WERI-Rb-1 (cell line): ENCODE measurements at regions not wholly inside any gene's neighbourhood (a gene's known extent, or its start where the extent isn't known, plus 50 kb on each side); places are given as distances from the start of the nearest gene placed in this dataset.

Experiments used
- DNase-seq: peaks from one replicate; pipeline ENCODE4 v3.0.0-alpha.2; 2020
- H3K27ac ChIP-seq: fragments of 250-450 bp; sonication (Bioruptor Pico); 2 replicates; pipeline ENCODE4 v1.5.1; 2020; ENCODE audit warnings: mild to moderate bottlenecking, moderate library complexity
- H3K27me3 ChIP-seq: fragments of 250-450 bp; sonication (Bioruptor Pico); 2 replicates; pipeline ENCODE4 v1.5.1; 2021; ENCODE audit warnings: mild to moderate bottlenecking, low read depth, moderate library complexity; ENCODE audit not compliant: insufficient read depth, severe bottlenecking
- H3K36me3 ChIP-seq: fragments of 250-450 bp; sonication (Bioruptor Pico); 2 replicates; pipeline ENCODE4 v1.5.1; 2020; ENCODE audit warnings: mild to moderate bottlenecking, moderate library complexity
- H3K4me3 ChIP-seq: 2 replicates; pipeline ENCODE4 v1.5.1; 2011; ENCODE audit warnings: low read depth, mild to moderate bottlenecking, control low read depth, low read length
- H3K9me3 ChIP-seq: fragments of 250-450 bp; sonication (Bioruptor Pico); 2 replicates; pipeline ENCODE4 v1.5.1; 2021; ENCODE audit warnings: mild to moderate bottlenecking, moderate library complexity; ENCODE audit not compliant: severe bottlenecking
- CTCF ChIP-seq: IDR thresholded peaks from 2 replicates; pipeline ENCODE4 v1.5.1; 2011; ENCODE audit warnings: low read depth, mild to moderate bottlenecking, control low read depth, inconsistent platforms, low read length

- Histone ChIP-seq H3K9me3 (no peaks in the 10 kb centered on the region), H3K27ac (no peak overlapping the region), H3K36me3 (no peaks in the 10 kb centered on the region), H3K27me3 (no peaks in the 10 kb centered on the region), H3K4me3 (no peak overlapping the region)
- no peak for DNase-seq
- no peak for TF ChIP-seq CTCF
Observed at GRCh38 chr12:91401190-91401589, 218.6 kb upstream of the DCN start.

- Histone ChIP-seq H3K4me3 (no peak overlapping the region), H3K9me3 (no peaks in the 10 kb centered on the region), H3K27ac (no peak overlapping the region), H3K27me3 (no peaks in the 10 kb centered on the region), H3K36me3 (no peaks in the 10 kb centered on the region)
- DNase-seq, result no peak
- no peak for TF ChIP-seq CTCF
Observed at GRCh38 chr12:91400271-91400670, 217.7 kb upstream of the DCN start.

GRCh38 chr12:91397866-91398532 is 215.4 kb upstream of the DCN start:
- no peak for TF ChIP-seq CTCF
- Histone ChIP-seq H3K4me3 (no peak overlapping the region), H3K36me3 (no peaks in the 10 kb centered on the region), H3K9me3 (no peaks in the 10 kb centered on the region), H3K27me3 (no peaks in the 10 kb centered on the region), H3K27ac (no peak overlapping the region)
- no peak for DNase-seq

GRCh38 chr12:91396293-91396692 is 213.7 kb upstream of the DCN start:
- TF ChIP-seq CTCF, result no peak
- DNase-seq, result no peak
- no peak overlapping the region for H3K27ac ChIP-seq
- H3K27me3 ChIP-seq, result no peaks in the 10 kb centered on the region
- H3K4me3 ChIP-seq, result no peak overlapping the region
- no peaks in the 10 kb centered on the region for H3K9me3 ChIP-seq
- H3K36me3 ChIP-seq, result no peaks in the 10 kb centered on the region

GRCh38 chr12:91395628-91396135 is 213.1 kb upstream of the DCN start:
- no peak overlapping the region for H3K4me3 ChIP-seq
- no peaks in the 10 kb centered on the region for H3K9me3 ChIP-seq
- DNase-seq, result no peak
- H3K27ac ChIP-seq, result no peak overlapping the region
- H3K27me3 ChIP-seq, result no peaks in the 10 kb centered on the region
- no peak for TF ChIP-seq CTCF
- no peaks in the 10 kb centered on the region for H3K36me3 ChIP-seq

GRCh38 chr12:91394903-91395302 is 212.3 kb upstream of the DCN start:
- DNase-seq, result no peak
- TF ChIP-seq CTCF, result no peak

More at GRCh38 chr12:91394903-91395302, 212.3 kb upstream of the DCN start:
- H3K36me3 ChIP-seq, result no peaks in the 10 kb centered on the region
- H3K4me3 ChIP-seq, result no peak overlapping the region
- H3K27me3 ChIP-seq, result no peaks in the 10 kb centered on the region
- H3K9me3 ChIP-seq, result no peaks in the 10 kb centered on the region
- H3K27ac ChIP-seq, result no peak overlapping the region
